SH-SY5Y (cell line): ENCODE measurements at regions not wholly inside any gene's neighbourhood (a gene's known extent, or its start where the extent isn't known, plus 50 kb on each side); places are given as distances from the start of the nearest gene placed in this dataset.

Experiments
- GATA2 ChIP-seq: IDR thresholded peaks from 2 replicates; pipeline ENCODE4 v1.6.1; 2011; ENCODE audit warnings: mild to moderate bottlenecking, low read depth, low read length
- GATA3 ChIP-seq: IDR thresholded peaks from 2 replicates; pipeline ENCODE4 v1.6.1; 2011; ENCODE audit warnings: low read depth, mild to moderate bottlenecking, low read length, moderate library complexity

- TF ChIP-seq GATA2 (no peak), GATA3 (no peak)
Observed at GRCh38 chr7:81244224-81244623, 325.4 kb upstream of the SEMA3C start.
